Ecto neural progenitor cell (in vitro differentiated cells): ENCODE measurements at regions not wholly inside any gene's neighbourhood (a gene's known extent, or its start where the extent isn't known, plus 50 kb on each side); places are given as distances from the start of the nearest gene placed in this dataset.

Experiments
- DNase-seq: peaks from one replicate; pipeline ENCODE4 v3.0.0-alpha.2; 2018; ENCODE audit warnings: low spot score

DNA sequence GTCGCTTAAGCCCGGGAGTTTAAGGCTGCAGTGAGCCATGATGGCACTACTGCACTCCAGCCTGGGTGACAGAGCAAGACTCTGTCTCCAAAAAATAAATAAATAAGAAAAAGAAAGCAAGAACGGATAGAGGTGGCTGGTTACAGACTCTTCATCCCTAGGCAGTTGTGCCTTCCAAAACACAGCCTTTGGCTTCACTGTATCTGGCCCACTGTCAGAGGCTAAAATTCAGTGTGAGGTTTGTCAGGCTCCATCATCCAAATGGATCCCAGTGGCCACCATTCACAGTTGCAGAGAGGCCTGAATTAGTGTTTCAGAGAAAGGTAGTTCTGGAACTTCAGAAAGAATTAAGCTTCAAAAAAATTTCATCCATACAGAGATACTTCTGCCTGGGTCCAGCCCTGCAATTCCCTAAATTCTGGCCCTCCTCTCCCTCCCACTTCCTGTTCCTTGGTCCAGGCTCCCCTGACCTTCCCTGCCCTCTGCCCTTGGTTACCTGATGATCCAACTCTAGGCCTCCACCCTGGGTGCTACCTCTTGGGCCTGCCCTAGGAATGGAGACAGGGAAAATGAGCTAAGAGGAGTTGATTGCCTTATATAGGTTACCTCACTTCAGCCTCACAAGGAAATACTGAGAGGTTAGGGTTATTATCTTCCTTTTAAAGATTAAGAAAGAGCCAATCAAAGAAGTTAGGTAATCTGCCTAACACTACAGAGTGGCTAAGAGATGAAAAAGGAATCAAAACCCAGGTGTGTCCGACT, 97.2 kb upstream of the SLC44A1 start:
- no peak for DNase-seq

DNA sequence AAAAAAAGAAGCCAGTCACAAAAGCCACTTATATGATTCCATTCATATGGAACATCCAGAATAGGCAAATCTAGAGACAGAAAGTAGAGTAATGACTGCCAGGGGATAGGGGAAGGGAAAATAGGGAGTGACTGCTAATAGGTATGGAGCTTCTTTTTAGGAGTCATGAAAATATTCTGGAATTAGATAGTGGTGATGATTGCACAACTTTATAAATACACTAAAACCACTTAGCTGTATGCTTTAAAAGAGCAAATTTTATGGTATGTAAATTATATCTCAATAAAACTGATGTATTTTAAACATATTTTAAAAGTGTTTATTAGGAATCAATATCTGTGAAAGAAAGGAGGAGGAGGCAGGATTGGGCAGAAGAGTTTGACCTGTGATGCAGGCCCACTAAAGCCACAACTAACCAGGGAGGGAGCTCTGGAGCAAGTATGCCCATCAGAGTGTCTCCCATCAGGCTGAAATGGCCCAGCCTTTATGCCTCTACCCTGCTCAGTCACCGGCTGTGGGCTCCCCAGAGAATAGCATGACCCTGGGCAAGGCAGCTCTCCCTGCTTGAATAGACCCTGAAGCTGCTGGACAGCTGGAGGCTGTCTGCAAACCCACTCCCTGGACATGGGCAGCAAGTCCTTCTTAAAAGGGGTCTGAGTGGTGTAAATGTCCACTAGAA, 96.0 kb upstream of the SLC44A1 start:
- DNase-seq = no peak

DNA sequence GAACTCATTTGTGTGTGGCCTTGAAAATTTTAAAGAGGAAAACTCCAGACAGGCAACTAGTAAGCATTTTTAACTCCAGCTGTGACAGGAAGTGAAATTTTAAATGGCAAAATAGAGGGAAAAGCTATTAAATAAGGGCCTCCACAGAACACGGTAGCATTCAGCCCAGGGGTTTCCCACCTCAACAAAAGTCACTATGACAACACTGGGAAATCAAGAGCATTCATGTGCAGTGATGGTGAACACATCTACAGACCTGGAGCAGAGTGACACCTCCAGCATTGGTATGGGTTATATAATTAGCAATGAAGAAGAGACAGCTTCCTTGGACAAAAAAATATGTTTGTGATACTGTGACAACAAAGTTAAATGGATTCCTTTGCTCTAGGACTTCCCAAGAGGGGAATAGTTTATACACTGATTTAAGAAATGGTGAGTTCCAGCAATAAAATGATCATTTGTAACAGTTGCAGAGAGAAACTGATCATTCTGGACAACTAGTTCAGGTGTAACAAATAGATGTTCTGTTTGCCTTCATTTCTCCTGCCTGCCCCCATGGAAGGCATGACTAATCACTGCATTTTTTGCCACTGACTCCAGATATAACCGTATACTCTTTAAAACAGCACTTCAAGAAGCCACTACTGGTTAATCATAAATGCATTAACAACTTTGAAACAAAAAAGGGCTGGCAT, 93.3 kb upstream of the SLC44A1 start:
- no peak for DNase-seq

- no peak for DNase-seq
Measured at GRCh38 chr9:105151686-105151995, 92.8 kb upstream of the SLC44A1 start.

GRCh38 chr9:105154723-105155191, 89.7 kb upstream of the SLC44A1 start:
- DNase-seq = no peak

- peak; percentile 60 for DNase-seq
Measured at GRCh38 chr9:105157171-105157583, 87.3 kb upstream of the SLC44A1 start.

DNA sequence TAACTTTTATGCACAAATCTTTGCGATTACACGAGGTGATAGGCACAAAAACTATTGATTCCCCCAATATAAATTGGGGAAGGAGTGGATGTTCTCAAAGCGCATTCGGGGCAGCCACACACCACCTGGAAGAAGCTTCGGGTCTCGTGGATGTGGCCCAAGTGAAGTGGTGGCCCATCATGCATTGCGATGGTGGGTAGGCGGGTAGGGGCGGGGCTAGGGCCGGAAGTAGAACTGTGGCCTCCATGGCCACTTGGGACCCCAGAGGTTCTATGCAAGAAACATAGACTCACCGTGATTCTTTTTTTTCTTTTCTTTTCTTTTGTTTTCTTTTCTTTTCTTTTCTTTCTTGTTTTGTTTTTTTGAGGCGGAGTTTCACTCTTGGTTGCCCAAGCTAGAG, 86.4 kb upstream of the SLC44A1 start:
- DNase-seq = no peak

- DNase-seq = no peak
Measured at GRCh38 chr9:105158898-105159297, 85.6 kb upstream of the SLC44A1 start.

DNA sequence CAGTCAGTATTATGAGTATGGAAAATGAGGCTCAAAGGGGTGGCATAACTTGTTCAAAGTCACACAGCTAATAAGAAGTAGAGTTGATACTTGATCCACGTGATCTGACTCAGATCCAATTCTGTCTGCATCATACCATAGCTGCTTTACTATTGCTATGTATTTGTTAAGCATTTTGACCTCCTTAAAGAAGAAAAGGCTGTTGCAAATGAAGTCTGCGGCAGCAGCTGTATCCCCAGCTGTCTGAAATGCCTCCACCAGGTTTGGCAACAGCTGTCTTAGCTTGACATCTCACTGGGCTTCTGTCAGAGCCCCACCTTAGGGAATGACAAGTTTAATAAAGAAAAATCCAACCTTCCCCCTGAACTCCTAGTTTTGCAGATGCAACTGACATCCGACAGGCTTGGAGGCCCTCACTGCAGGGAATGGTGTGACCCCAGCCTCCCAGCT, 75.6 kb upstream of the SLC44A1 start:
- no peak for DNase-seq

DNA sequence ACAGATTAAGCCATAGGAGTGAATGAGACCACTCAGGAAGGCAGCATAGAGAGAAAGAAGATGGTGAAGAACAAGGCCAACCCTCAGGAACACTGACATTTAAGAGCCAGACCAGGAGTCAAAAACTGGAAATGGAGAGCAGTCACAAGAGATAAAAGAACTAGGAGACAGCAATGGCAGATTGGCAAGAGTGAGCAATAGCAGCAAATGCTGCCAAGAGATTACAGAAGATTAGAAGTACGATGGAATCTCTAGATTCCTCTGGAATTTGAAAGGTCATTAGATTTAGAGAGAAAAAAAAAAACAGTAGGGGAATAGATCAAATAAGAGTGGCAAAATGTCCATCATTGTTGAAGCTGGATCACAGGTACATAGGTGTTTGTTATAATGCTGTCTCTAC, 73.4 kb upstream of the SLC44A1 start:
- DNase-seq = no peak

DNA sequence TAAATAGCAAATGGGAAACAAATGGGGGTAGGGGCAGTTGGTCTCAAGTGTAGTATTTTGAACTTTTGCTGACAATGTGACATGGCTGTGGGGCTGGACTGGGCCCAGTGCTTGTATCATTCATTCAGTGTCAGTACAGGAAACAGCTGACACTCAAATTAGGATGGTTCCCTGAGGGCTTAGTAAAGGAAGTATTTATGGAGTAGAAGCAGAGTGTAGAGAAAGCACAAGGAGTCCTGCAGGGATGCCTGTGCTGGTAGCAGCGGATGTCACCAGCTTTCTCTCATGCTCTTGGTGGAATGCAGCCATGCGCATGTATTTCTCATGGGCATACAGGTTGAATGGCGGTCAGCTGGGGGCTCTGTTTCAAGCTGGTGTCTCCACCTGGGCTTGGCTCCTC, 72.9 kb upstream of the SLC44A1 start:
- no peak for DNase-seq

GRCh38 chr9:105172436-105172835, 72.0 kb upstream of the SLC44A1 start:
- no peak for DNase-seq

DNA sequence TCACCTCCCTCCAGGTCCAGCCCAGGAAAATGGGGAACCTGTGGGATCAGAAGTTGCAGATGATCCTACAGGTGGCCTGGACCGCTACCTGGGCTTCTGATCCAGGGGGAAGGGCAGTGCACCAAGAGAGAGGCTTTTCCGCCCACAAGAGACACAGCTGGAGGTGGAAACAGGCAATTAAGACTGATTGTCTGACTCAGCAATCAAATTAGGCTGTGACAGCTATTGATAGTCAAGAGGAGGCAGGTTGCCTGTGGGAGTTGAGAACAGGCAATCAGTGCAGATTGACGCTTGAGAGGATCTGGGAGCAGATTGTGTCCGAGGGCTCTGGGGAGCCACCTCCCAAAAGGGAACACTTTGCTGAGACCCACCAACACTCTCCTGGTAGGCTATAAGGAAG, 71.1 kb upstream of the SLC44A1 start:
- DNase-seq = no peak

DNA sequence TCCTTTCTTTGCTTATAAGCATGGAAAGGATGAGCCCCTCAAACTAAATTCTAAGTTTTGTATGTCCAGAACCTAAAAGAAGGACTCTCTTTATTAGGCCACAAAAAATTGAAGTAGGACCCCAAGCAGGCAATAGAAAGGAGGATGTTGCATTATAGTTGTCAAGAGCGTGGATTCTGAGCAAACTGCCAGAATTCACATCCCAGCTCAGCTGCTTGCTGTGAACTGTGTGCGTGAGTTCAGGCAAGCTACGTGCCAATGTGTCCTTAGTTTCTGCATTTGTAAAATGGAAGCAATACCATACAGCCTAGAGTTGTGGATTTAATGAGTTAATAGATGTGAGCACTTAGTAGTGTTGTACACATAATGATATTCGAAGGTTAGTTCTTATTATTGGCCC, 70.6 kb upstream of the SLC44A1 start:
- DNase-seq = no peak

DNA sequence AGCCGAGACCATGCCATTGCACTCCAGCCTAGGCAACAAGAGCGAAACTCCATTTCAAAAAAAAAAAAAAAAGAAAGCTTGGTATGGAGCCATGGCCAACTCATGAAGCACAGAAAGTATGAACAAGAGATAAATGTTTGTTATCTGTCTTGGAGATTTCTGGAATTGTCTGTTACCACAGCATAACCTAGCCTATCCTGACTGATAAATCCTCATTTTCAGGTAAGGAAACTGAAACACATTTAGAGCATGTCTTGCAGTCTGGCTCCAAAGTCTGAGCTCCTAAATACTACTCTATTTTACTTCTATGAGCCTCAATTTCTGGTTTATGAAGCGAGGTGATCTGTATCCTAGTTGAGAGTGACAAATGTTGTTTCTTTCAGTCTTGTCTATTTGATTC, 68.3 kb upstream of the SLC44A1 start:
- DNase-seq = no peak

DNA sequence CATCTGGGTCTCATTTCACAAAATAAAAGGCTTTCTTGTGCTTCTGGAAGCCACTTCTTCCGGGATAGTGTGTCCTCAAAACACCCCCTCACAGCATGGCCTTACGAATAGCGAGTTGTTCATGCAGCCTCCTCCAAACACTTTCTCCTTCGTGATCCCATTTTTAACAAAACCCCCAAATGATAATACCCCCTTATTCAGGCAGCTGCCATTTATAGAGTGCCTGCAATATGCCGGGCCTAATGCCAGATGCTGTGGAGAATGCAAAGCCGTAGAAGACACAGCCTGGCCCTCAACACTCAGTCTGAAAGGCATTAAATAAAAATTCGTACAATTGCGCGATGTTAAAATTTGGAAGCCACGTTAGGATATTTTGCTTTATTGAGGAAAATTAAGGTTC, 66.4 kb upstream of the SLC44A1 start:
- no peak for DNase-seq

GRCh38 chr9:105187781-105188180, 56.7 kb upstream of the SLC44A1 start:
- DNase-seq = no peak

- DNase-seq = no peak
Measured at GRCh38 chr9:105188746-105189145, 55.7 kb upstream of the SLC44A1 start.

- no peak for DNase-seq
Measured at GRCh38 chr9:105191508-105192121, 52.8 kb upstream of the SLC44A1 start.

DNA sequence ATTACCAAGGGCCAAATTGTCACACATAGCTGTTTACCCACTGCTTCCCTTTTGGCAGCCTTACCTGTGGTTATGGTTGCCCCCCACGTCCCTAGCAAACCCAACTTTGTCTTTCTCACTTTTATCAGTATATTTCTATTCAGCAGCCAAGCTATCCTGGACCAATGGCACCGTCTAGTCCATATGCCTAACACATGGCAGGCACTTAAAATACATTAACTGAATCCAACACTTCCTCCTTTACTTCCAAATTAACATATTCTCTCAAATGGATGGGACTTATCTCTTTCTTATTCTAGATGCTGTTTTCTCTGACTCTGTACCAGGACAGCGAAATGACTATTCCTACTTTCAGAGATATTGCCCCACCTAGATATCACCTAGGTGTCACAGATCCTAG, 50.9 kb upstream of the SLC44A1 start:
- DNase-seq = no peak

GRCh38 chr9:105194234-105194633, 50.2 kb upstream of the SLC44A1 start:
- no peak for DNase-seq
